HG02840 (cell line): ENCODE measurements at regions not wholly inside any gene's neighbourhood (a gene's known extent, or its start where the extent isn't known, plus 50 kb on each side); places are given as distances from the start of the nearest gene placed in this dataset.
A peak's percentile ranks its signal among the peaks of the same experiment; 100 is the strongest.

Experiments
- ATAC-seq: cut with Tn5 transposase; IDR thresholded peaks from one replicate; pipeline ENCODE4 v1.9.1; 2021; ENCODE audit warnings: mild to moderate bottlenecking, moderate library complexity, moderate number of reproducible peaks; ENCODE audit not compliant: unreplicated experiment, low FRiP score

- no peak for ATAC-seq
These were observed 348.0 kb downstream of the HDGFL1 start for GRCh38 chr6:22917344-22917743.

- ATAC-seq, result no peak
These were observed 352.5 kb downstream of the HDGFL1 start for GRCh38 chr6:22921828-22922227.

- no peak for ATAC-seq
These were observed 356.0 kb downstream of the HDGFL1 start for GRCh38 chr6:22925304-22925835.

GRCh38 chr6:22925920-22926789, 356.8 kb downstream of the HDGFL1 start:
- ATAC-seq, result no peak

GRCh38 chr6:22926790-22927354, 357.5 kb downstream of the HDGFL1 start:
- ATAC-seq, result no peak

GRCh38 chr6:22928775-22929174, 359.4 kb downstream of the HDGFL1 start:
- ATAC-seq, result no peak

- ATAC-seq, result no peak
These were observed 360.1 kb downstream of the HDGFL1 start for GRCh38 chr6:22929311-22929985.

GRCh38 chr6:22940581-22941290, 371.4 kb downstream of the HDGFL1 start:
- no peak for ATAC-seq

GRCh38 chr6:22942403-22942802, 373.0 kb downstream of the HDGFL1 start:
- no peak for ATAC-seq

- ATAC-seq, result no peak
These were observed 374.0 kb downstream of the HDGFL1 start for GRCh38 chr6:22943327-22943726.

GRCh38 chr6:22949967-22950366, 380.6 kb downstream of the HDGFL1 start:
- ATAC-seq, result no peak

GRCh38 chr6:22952097-22952496, 382.7 kb downstream of the HDGFL1 start:
- no peak for ATAC-seq

GRCh38 chr6:22954749-22955385, 385.5 kb downstream of the HDGFL1 start:
- no peak for ATAC-seq

- no peak for ATAC-seq
These were observed 386.8 kb downstream of the HDGFL1 start for GRCh38 chr6:22956029-22956681.

- ATAC-seq, result peak; percentile 58
These were observed 389.3 kb downstream of the HDGFL1 start for GRCh38 chr6:22958677-22959076.

GRCh38 chr6:22959571-22959970, 390.2 kb downstream of the HDGFL1 start:
- ATAC-seq, result no peak

- no peak for ATAC-seq
These were observed 395.0 kb downstream of the HDGFL1 start for GRCh38 chr6:22964334-22964733.

GRCh38 chr6:22965889-22966288, 396.5 kb downstream of the HDGFL1 start:
- no peak for ATAC-seq

- ATAC-seq, result no peak
These were observed 397.5 kb downstream of the HDGFL1 start for GRCh38 chr6:22966691-22967422.
